ENCODE measurements at regions not wholly inside any gene's neighbourhood (a gene's known extent, or its start where the extent isn't known, plus 50 kb on each side); places are given as distances from the start of the nearest gene placed in this dataset.

- no peaks in the 10 kb centered on the region for H3K36me3 Mint-ChIP-seq (ENCODE audit: low read depth)
- no peak for ATAC-seq (ENCODE audit: poor library complexity)
- Histone ChIP-seq H3K27ac (ENCODE audit: low read depth in 1 of 2, low read length in 2 of 2) (no peak overlapping the region), H3K27me3 (ENCODE audit: control insufficient read depth in 1 of 2, insufficient read depth in 2 of 2, low read length in 2 of 2) (no peaks in the 10 kb centered on the region), H3K9me3 (ENCODE audit: control insufficient read depth in 1 of 2, insufficient read depth in 1 of 2, low read length in 2 of 2) (peaks cover 0 to 3% of the 10 kb centered on the region in 2 experiments), H3K4me1 (ENCODE audit: insufficient read depth, low read length) (no peaks in the 10 kb centered on the region), H3K36me3 (ENCODE audit: insufficient read depth, low read length) (no peaks in the 10 kb centered on the region), H3K4me3 (ENCODE audit: low read length) (no peak overlapping the region)
- H3K27me3 Mint-ChIP-seq, result no peaks in the 10 kb centered on the region
- no peak for TF ChIP-seq CTCF (IDR thresholded peaks at IDR 0.05)
- no peak for DNase-seq
- ChIA-PET POLR2A (no interaction called here), CTCF (no interaction called here)
- intact Hi-C loops (cut with DNase I, micrococcal nuclease), result no loop called here
- no peak overlapping the region for H3K4me3 Mint-ChIP-seq
- no peaks in the 10 kb centered on the region for H3K9me3 Mint-ChIP-seq
- no peaks in the 10 kb centered on the region for H3K4me1 Mint-ChIP-seq (ENCODE audit: low read depth)
- H3K27ac Mint-ChIP-seq, result no peak overlapping the region
These were observed 1966.0 kb downstream of the PCDH7 start for GRCh38 chr4:32686123-32686522.

- intact Hi-C loops (cut with DNase I, micrococcal nuclease), result no loop called here
- Mint-ChIP-seq H3K4me1 (ENCODE audit: low read depth) (no peaks in the 10 kb centered on the region), H3K9me3 (peaks cover 10% of the 10 kb centered on the region), H3K36me3 (ENCODE audit: low read depth) (no peaks in the 10 kb centered on the region), H3K27ac (no peak overlapping the region), H3K27me3 (no peaks in the 10 kb centered on the region), H3K4me3 (no peak overlapping the region)
- ChIA-PET CTCF (no interaction called here), POLR2A (no interaction called here)
- Histone ChIP-seq H3K4me3 (ENCODE audit: low read length) (no peak overlapping the region), H3K36me3 (ENCODE audit: insufficient read depth, low read length) (no peaks in the 10 kb centered on the region), H3K27ac (ENCODE audit: low read depth in 1 of 2, low read length in 2 of 2) (no peak overlapping the region), H3K9me3 (ENCODE audit: control insufficient read depth in 1 of 2, insufficient read depth in 1 of 2, low read length in 2 of 2) (no peaks in the 10 kb centered on the region), H3K27me3 (ENCODE audit: control insufficient read depth in 1 of 2, insufficient read depth in 2 of 2, low read length in 2 of 2) (no peaks in the 10 kb centered on the region), H3K4me1 (ENCODE audit: insufficient read depth, low read length) (no peaks in the 10 kb centered on the region)
- ATAC-seq (ENCODE audit: poor library complexity) (no peak), DNase-seq (no peak)
- TF ChIP-seq CTCF (IDR thresholded peaks at IDR 0.05), result no peak
These were observed 1969.3 kb downstream of the PCDH7 start for GRCh38 chr4:32689518-32689917.

- no peaks in the 10 kb centered on the region for H3K4me1 Mint-ChIP-seq (ENCODE audit: low read depth)
- intact Hi-C loops (cut with DNase I, micrococcal nuclease), result no loop called here
- peaks cover 18% of the 10 kb centered on the region for H3K9me3 Mint-ChIP-seq
- Histone ChIP-seq H3K36me3 (ENCODE audit: insufficient read depth, low read length) (no peaks in the 10 kb centered on the region), H3K27ac (ENCODE audit: low read depth in 1 of 2, low read length in 2 of 2) (no peak overlapping the region), H3K4me3 (ENCODE audit: low read length) (no peak overlapping the region), H3K9me3 (ENCODE audit: control insufficient read depth in 1 of 2, insufficient read depth in 1 of 2, low read length in 2 of 2) (peaks cover 0 to 4% of the 10 kb centered on the region in 2 experiments), H3K27me3 (ENCODE audit: control insufficient read depth in 1 of 2, insufficient read depth in 2 of 2, low read length in 2 of 2) (no peaks in the 10 kb centered on the region), H3K4me1 (ENCODE audit: insufficient read depth, low read length) (no peaks in the 10 kb centered on the region)
- H3K36me3 Mint-ChIP-seq (ENCODE audit: low read depth), result no peaks in the 10 kb centered on the region
- no peaks in the 10 kb centered on the region for H3K27me3 Mint-ChIP-seq
- DNase-seq (no peak), ATAC-seq (ENCODE audit: poor library complexity) (no peak)
- POLR2A ChIA-PET, result no interaction called here
- no peak overlapping the region for H3K4me3 Mint-ChIP-seq
- TF ChIP-seq CTCF (IDR thresholded peaks at IDR 0.05), result no peak
- no peak overlapping the region for H3K27ac Mint-ChIP-seq
- CTCF ChIA-PET, result no interaction called here
These were observed 1977.2 kb downstream of the PCDH7 start for GRCh38 chr4:32697281-32697814.
